DND-41 (cell line): ENCODE measurements at regions not wholly inside any gene's neighbourhood (a gene's known extent, or its start where the extent isn't known, plus 50 kb on each side); places are given as distances from the start of the nearest gene placed in this dataset.

ENCODE experiments used
- ATAC-seq: fragments of 200-7000 bp; cut with Tn5 transposase; 3 replicates; pipeline ENCODE4 v1.9.1; 2021; ENCODE audit warnings: low read depth; ENCODE audit not compliant: insufficient read depth
- DNase-seq: peaks from one replicate; pipeline ENCODE4 v3.0.0-alpha.2; 2020
- H2AFZ ChIP-seq: 2 replicates; pipeline ENCODE4 v1.6.0; 2012; ENCODE audit warnings: low read depth, low read length
- H3K27ac ChIP-seq: 2 replicates; pipeline ENCODE4 v1.5.1; 2012; ENCODE audit warnings: low read length, inconsistent platforms
- H3K27me3 ChIP-seq: fragments of 200-600 bp; sonication (generic); 2 replicates; pipeline ENCODE4 v1.6.0; 2012; ENCODE audit warnings: low read length, mild to moderate bottlenecking, inconsistent platforms; ENCODE audit not compliant: insufficient read depth, poor library complexity
- H3K36me3 ChIP-seq: 2 replicates; pipeline ENCODE4 v1.5.1; 2012; ENCODE audit warnings: low read length, inconsistent platforms; ENCODE audit not compliant: insufficient read depth
- H3K4me1 ChIP-seq: 2 replicates; pipeline ENCODE4 v1.5.1; 2012; ENCODE audit warnings: mild to moderate bottlenecking, low read length; ENCODE audit not compliant: insufficient read depth
- H3K4me2 ChIP-seq: 2 replicates; pipeline ENCODE4 v1.6.0; 2012; ENCODE audit warnings: mild to moderate bottlenecking, moderate library complexity, low read length, inconsistent platforms; ENCODE audit not compliant: insufficient read depth
- H3K4me3 ChIP-seq, 2 experiments: fragments of 200-600 bp in 1 of 2; shearing (Covaris generic) in 1 of 2; 2 replicates each; pipeline ENCODE4 v1.5.1; 2012 to 2016; ENCODE audit warnings: inconsistent platforms in 2 of 2, low read length in 2 of 2, mild to moderate bottlenecking in 2 of 2, low read depth in 1 of 2, moderate library complexity in 1 of 2
- H3K79me2 ChIP-seq: 2 replicates; pipeline ENCODE4 v1.6.0; 2012; ENCODE audit warnings: low read length, inconsistent platforms; ENCODE audit not compliant: insufficient read depth
- H3K9ac ChIP-seq: 2 replicates; pipeline ENCODE4 v1.6.0; 2012; ENCODE audit warnings: low read depth, mild to moderate bottlenecking, inconsistent platforms, low read length, moderate library complexity
- H3K9me3 ChIP-seq: 2 replicates; pipeline ENCODE4 v1.5.1; 2012; ENCODE audit warnings: low read length, moderate library complexity, mild to moderate bottlenecking, inconsistent platforms; ENCODE audit not compliant: insufficient read depth, severe bottlenecking
- H4K20me1 ChIP-seq: 2 replicates; pipeline ENCODE4 v1.6.0; 2012; ENCODE audit warnings: low read length; ENCODE audit not compliant: insufficient read depth
- CTCF ChIP-seq: IDR thresholded peaks from 2 replicates; pipeline ENCODE4 v1.5.1; 2012; ENCODE audit warnings: borderline replicate concordance, low read length, moderate library complexity, mild to moderate bottlenecking; ENCODE audit not compliant: poor library complexity, severe bottlenecking; ENCODE audit errors: extremely low read depth
- EZH2 ChIP-seq: IDR thresholded peaks from 3 replicates; pipeline ENCODE4 v1.6.1; 2012; ENCODE audit warnings: borderline replicate concordance, low read depth, mild to moderate bottlenecking, moderate library complexity, low read length, inconsistent platforms; ENCODE audit not compliant: severe bottlenecking

DNA sequence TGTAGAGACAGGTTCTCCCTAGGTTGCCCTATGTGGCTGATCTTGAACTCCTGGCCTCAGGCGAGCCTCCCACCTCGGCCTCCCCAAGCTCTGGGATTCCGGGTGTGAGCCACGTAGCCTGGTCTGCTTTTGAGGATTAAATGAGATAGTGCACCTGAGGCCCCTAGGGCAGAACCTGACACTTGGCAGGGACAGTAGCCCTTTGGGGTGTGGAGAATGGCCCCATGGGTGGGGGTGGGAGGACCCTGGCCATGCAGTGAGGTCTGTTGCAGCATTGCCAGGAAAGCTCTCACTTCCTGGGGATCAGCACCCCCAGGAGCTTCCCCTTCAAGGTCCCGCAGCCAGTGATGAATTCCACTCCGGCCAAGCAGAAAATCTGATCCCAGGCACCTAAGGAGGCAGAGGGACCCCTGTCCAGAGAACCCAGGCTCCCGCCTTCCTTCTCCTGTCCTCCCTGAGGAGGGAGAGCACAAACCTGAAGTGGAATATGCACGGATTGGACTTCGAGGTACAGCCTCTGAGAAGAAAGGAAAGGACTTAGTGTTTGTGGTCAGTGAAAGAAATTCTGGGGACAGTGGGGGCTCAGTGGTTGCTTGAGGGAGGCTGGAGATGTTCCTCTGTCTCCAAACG is 73.9 kb upstream of the UNC5A start:
- Histone ChIP-seq H3K9me3 (no peaks in the 10 kb centered on the region), H3K4me2 (no peak overlapping the region), H3K27ac (no peak overlapping the region), H3K9ac (no peak overlapping the region), H3K27me3 (no peaks in the 10 kb centered on the region), H4K20me1 (no peaks in the 10 kb centered on the region), H2AFZ (no peak overlapping the region), H3K4me1 (no peaks in the 10 kb centered on the region), H3K4me3 (no peak overlapping the region), H3K79me2 (no peaks in the 10 kb centered on the region), H3K36me3 (no peaks in the 10 kb centered on the region)
- DNase-seq (no peak), ATAC-seq (no peak)
- TF ChIP-seq CTCF (no peak), EZH2 (no peak)

DNA sequence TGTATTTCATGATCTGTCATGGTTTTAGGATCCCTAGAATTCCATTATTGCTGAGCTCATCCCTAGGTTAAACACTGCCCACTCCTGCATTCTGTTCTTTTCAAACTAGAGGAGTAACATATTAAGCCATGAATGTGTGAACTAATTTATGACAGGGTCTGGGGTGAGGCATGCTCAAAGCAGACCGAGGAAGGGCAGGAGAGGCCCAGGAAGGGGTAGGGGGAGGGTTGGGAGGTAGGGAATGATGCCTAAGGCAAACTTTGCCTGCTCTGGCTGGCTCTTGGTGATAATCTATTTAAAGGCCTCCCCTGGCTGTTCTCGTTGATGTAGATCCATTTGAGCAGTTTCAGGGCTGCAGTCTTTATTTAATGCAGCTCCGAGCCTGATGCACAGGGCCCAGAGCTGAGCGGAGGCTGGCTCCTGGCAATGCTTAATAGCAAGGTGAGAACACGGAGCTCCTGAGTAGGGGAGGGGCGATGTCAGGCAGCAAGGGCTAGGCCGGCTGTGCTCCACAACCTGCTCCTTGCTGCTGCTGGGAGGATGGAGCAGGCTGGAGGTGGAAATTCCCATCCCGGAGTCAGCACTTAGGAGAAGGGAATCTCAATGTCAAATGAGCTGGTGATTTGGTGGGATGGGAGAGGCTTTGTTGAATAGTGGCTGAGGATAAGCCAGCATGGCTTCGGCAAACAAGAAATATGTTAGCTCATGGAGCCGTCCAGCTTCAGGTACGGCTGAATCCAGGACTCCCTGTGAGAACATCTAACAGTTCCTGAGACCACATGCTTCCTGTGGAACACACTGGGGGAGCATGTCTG is 73.2 kb upstream of the UNC5A start:
- Histone ChIP-seq H3K9me3 (no peaks in the 10 kb centered on the region), H3K4me2 (no peak overlapping the region), H3K36me3 (no peaks in the 10 kb centered on the region), H3K9ac (no peak overlapping the region), H4K20me1 (no peaks in the 10 kb centered on the region), H3K79me2 (no peaks in the 10 kb centered on the region), H3K4me1 (no peaks in the 10 kb centered on the region), H2AFZ (no peak overlapping the region), H3K27ac (no peak overlapping the region), H3K4me3 (no peak overlapping the region), H3K27me3 (no peaks in the 10 kb centered on the region)
- TF ChIP-seq EZH2: no peak
- no peak for TF ChIP-seq CTCF
- ATAC-seq (no peak), DNase-seq (no peak)

DNA sequence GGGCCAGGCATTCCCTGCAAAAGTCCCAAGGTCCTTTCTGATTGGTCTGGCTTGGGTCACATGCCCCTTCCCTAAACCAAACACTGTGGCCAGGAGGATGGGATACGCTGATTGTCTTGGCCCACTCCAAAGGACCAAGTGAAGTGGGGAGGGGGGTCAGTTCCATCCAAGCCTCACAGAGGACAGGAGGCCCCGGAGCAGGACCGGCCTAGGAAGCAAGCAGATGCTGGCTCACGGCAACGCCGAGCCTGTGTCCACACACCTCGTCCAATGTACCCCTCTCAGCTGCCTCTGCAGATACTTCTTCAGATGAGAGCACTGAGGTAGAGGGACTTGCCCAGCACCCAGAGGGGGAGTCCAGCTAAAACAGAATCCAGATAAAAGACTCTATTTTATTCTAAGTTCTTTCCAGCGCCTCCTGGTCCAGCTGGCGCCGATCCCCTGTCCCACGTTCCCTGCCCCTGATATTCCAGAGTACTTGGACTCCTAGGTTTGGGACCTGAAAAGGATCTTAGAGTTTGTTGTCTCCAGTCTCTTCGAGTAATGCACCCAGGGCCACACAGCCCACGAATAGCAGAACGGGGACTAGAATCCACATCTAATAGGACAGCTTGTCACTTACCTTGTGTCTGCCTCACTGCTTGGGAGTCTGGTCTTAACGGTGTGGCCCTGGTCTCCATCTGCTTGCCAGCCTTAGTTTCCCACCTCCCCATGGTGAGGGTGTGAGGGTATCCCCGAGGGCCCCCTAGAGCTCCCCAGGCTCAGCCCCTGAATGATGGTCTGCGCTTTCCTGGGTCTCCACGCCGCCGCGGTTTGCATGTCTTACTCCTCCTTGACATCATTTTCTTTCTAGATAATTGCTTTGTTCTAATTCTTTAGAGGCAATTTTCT is 72.4 kb upstream of the UNC5A start:
- Histone ChIP-seq H4K20me1 (no peaks in the 10 kb centered on the region), H3K4me2 (no peak overlapping the region), H3K79me2 (no peaks in the 10 kb centered on the region), H2AFZ (no peak overlapping the region), H3K9ac (no peak overlapping the region), H3K9me3 (no peaks in the 10 kb centered on the region), H3K4me1 (no peaks in the 10 kb centered on the region), H3K4me3 (no peak overlapping the region), H3K27me3 (no peaks in the 10 kb centered on the region), H3K36me3 (no peaks in the 10 kb centered on the region), H3K27ac (no peak overlapping the region)
- DNase-seq (no peak), ATAC-seq (no peak)
- TF ChIP-seq CTCF (no peak), EZH2 (no peak)
